AG09319 (cell line): ENCODE measurements at regions not wholly inside any gene's neighbourhood (a gene's known extent, or its start where the extent isn't known, plus 50 kb on each side); places are given as distances from the start of the nearest gene placed in this dataset.

Experiments
- DNase-seq: peaks from one replicate; pipeline ENCODE4 v3.0.0-alpha.2; 2010; ENCODE audit warnings: low read depth; ENCODE audit errors: extremely low read depth
- CTCF ChIP-seq: IDR thresholded peaks from 2 replicates; pipeline ENCODE4 v1.5.1; 2011; ENCODE audit warnings: low read depth, mild to moderate bottlenecking, inconsistent platforms, low read length, moderate library complexity

- no peak for TF ChIP-seq CTCF
- DNase-seq: peak; percentile 32
These were observed 515.9 kb upstream of the TBX3 start for GRCh38 chr12:115199831-115200230.

GRCh38 chr12:115194857-115195256 lies 510.9 kb upstream of the TBX3 start:
- DNase-seq: no peak
- no peak for TF ChIP-seq CTCF

- TF ChIP-seq CTCF: no peak
- DNase-seq: no peak
These were observed 510.5 kb upstream of the TBX3 start for GRCh38 chr12:115194448-115194847.

GRCh38 chr12:115191342-115191741 lies 507.4 kb upstream of the TBX3 start:
- DNase-seq: peak; percentile 31
- no peak for TF ChIP-seq CTCF

GRCh38 chr12:115190010-115190770 lies 506.2 kb upstream of the TBX3 start:
- TF ChIP-seq CTCF: no peak
- DNase-seq: peak; percentile 46

GRCh38 chr12:115185506-115185905 lies 501.5 kb upstream of the TBX3 start:
- DNase-seq: no peak
- TF ChIP-seq CTCF: no peak

GRCh38 chr12:115183752-115184151 lies 499.8 kb upstream of the TBX3 start:
- no peak for DNase-seq
- TF ChIP-seq CTCF: no peak
